Ureter (tissue), 1 donor: ENCODE measurements at regions not wholly inside any gene's neighbourhood (a gene's known extent, or its start where the extent isn't known, plus 50 kb on each side); places are given as distances from the start of the nearest gene placed in this dataset.

ENCODE experiments used
- DNase-seq: peaks from one replicate; pipeline ENCODE4 v3.0.0-alpha.2; 2020; ENCODE audit warnings: low spot score
- donor health status: DM: yes; HTN: yes; CAD: no.

DNA sequence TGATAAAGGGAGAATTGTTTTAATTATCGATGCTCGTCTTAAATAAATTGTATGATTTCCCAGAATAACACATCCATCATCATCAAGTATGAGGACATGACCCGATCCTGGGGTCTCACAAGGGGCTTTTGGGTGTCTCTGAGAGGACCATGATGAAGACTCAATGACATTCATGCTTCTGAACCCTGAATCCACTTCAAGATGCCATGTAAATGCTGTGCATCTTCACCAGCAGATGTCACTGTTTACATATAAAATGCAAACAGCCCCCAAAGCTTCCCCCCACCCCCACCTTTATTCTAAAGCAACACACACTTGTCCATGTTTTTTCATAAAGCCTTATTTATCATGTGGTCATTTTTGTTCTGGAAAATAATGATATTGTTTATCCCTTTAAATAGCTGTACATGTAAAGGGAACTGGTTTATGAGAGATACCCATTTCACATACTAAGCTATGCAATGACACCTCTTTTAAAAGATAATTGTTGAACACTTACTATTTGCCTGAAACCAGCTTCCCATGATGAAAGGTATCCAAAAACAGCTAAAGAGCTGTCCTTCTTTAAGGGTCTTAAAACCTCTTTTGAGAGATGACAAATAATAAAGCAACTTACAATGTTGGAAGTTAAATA lies 69.7 kb upstream of the UBE3A start:
- no peak for DNase-seq

GRCh38 chr15:25504307-25504706 lies 65.5 kb upstream of the UBE3A start:
- DNase-seq = no peak

DNA sequence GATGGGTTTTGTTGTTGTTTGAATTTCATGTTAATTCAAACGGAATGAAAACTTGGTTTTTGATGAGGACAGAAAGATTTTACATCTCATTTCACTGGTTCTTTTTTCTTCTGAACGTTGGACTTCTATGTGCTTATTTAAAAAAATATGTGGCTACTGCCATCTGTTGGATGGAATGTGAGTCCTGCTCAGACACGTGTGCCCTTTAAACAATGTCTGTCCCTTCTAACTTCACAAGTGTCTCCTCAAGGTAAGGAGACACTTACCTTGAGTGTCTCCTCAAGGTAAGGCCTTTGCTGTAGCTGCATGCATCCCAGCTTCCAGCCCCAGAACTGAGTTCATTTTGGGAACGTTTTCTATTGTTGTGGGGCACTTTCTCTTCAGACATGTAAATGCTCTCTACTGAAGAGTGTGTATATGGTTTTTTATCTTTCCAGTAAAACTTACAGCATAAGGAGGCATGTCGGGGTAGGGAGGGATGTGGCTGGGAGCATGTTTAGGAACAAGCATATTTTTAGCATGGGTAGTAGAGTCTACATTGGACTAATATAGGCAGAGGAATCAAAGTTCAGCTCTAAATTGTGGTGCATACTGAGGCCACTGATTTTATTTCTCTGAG lies 63.1 kb upstream of the UBE3A start:
- DNase-seq = no peak

DNA sequence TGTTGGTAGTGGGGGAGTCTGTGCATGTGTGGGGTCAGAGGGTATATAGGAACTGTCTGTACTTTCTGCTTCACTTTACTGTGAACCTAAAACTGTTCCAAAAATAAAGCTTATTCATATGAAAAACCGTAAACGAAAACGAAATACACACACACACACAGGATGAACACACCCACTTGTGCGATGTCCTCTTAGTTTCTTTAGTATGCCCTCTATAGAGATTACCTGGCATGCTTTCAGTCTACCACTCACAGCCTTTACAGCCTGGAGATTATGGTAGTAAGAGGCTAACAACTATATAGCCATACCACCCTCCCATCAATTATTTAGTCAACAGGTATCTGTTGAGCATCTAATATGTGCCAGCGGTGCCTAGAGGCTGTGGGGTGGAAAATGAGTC lies 60.0 kb upstream of the UBE3A start:
- DNase-seq = no peak

GRCh38 chr15:25497934-25498333 lies 59.1 kb upstream of the UBE3A start:
- DNase-seq = no peak

DNA sequence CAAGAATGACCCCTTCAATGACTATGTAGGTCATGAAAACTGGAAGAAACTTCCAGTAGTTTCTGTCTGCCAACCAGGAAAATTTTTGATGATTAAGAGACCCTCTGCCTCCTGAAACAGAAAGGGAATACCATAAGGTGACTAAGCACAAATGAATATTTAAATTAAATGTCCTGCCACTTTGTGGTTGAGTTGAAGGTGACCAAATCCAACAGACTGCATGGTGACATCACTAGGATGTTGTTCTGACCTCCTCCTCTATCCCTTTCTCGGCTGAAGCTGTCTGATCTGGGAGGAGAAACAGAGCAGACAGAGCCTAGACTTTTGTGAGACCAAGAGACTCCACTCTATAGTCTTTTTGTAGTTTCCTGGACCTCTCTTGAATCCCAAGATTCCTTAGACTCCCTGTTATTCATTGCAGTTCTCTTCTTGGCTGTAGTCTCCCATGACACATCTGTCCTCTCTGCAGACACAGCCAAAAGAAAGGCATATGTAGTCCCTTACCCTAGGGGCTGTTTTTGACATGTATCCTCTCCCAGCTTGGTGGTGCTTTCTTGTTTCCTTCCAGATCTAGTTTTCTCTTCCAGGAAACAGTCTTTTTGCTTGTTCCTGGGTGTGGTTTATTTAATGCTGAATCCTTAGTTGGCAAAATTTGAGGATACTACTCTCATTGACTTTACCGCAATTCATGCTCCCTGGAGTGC lies 55.2 kb upstream of the UBE3A start:
- no peak for DNase-seq

GRCh38 chr15:25492315-25492714 lies 53.5 kb upstream of the UBE3A start:
- DNase-seq = no peak
